ENCODE measurements at regions not wholly inside any gene's neighbourhood (a gene's known extent, or its start where the extent isn't known, plus 50 kb on each side); places are given as distances from the start of the nearest gene placed in this dataset.

- no peak for TF ChIP-seq GATA2 (IDR thresholded peaks at IDR 0.05; ENCODE audit: low read depth, low read length)
- TF ChIP-seq GATA3 (IDR thresholded peaks at IDR 0.05; ENCODE audit: low read depth, low read length), result no peak
Measured at GRCh38 chr1:232212253-232212652, 417.7 kb downstream of the SIPA1L2 start.

Measured in SH-SY5Y (cell line).